Fibroblast of lung (primary cell): ENCODE measurements at regions not wholly inside any gene's neighbourhood (a gene's known extent, or its start where the extent isn't known, plus 50 kb on each side); places are given as distances from the start of the nearest gene placed in this dataset.
"Not testable (repeated sequence)": the region's sequence is repeated elsewhere in the genome, so short reads cannot be mapped to it uniquely, and the experiment has no call there.

Source experiments
- DNase-seq, 2 donors: peaks; one replicate each; pipeline versions ENCODE4 v3.0.0 to v3.0.0-alpha.2; 2010; ENCODE audit warnings: low read depth in 2 of 2
- H2AFZ ChIP-seq: 2 replicates; pipeline ENCODE4 v1.5.1; 2012; ENCODE audit warnings: low read length, control low read depth, inconsistent platforms
- H3K27ac ChIP-seq: 2 replicates; pipeline ENCODE4 v1.5.1; 2011; ENCODE audit warnings: low read length, control low read depth; ENCODE audit not compliant: insufficient read depth
- H3K27me3 ChIP-seq: 2 replicates; pipeline ENCODE4 v1.5.1; 2011; ENCODE audit warnings: mild to moderate bottlenecking, low read length; ENCODE audit not compliant: control insufficient read depth, insufficient read depth
- H3K36me3 ChIP-seq: 2 replicates; pipeline ENCODE4 v1.5.1; 2011; ENCODE audit warnings: low read length; ENCODE audit not compliant: control insufficient read depth, insufficient read depth
- H3K4me1 ChIP-seq: 2 replicates; pipeline ENCODE4 v1.5.1; 2011; ENCODE audit warnings: low read length; ENCODE audit not compliant: control insufficient read depth, insufficient read depth; ENCODE audit errors: extremely low read depth
- H3K4me2 ChIP-seq: 2 replicates; pipeline ENCODE4 v1.5.1; 2011; ENCODE audit warnings: low read length, control low read depth; ENCODE audit not compliant: insufficient read depth; ENCODE audit errors: extremely low read depth
- H3K4me3 ChIP-seq, 4 experiments: fragments of 200-600 bp in 1 of 4; sonication (generic) in 1 of 4; replicated peaks in 1 of 4; 2 replicates each; pipeline ENCODE4 v1.5.1; 2011 to 2016; ENCODE audit warnings: low read length in 4 of 4, low read depth in 3 of 4, mild to moderate bottlenecking in 3 of 4, control low read depth in 2 of 4, inconsistent platforms in 1 of 4, mixed read lengths in 1 of 4; ENCODE audit not compliant: insufficient read depth in 1 of 4; ENCODE audit errors: control extremely low read depth in 1 of 4
- H3K79me2 ChIP-seq: 2 replicates; pipeline ENCODE4 v1.5.1; 2012; ENCODE audit warnings: mild to moderate bottlenecking, low read length, inconsistent platforms; ENCODE audit not compliant: control insufficient read depth, insufficient read depth
- H3K9ac ChIP-seq: 2 replicates; pipeline ENCODE4 v1.5.1; 2011; ENCODE audit warnings: mild to moderate bottlenecking, low read length, control low read depth; ENCODE audit not compliant: insufficient read depth
- H3K9me3 ChIP-seq: 2 replicates; pipeline ENCODE4 v1.5.1; 2012; ENCODE audit warnings: low read depth, low read length; ENCODE audit not compliant: control insufficient read depth, insufficient read depth
- H4K20me1 ChIP-seq: 2 replicates; pipeline ENCODE4 v1.5.1; 2011; ENCODE audit warnings: low read length; ENCODE audit not compliant: control insufficient read depth, insufficient read depth; ENCODE audit errors: extremely low read depth
- EZH2 ChIP-seq: IDR thresholded peaks from 2 replicates; pipeline ENCODE4 v1.5.1; 2012; ENCODE audit warnings: low read length, control low read depth, mild to moderate bottlenecking; ENCODE audit errors: missing control alignments
- TF ChIP-seq, protein P1 (sequence below), 2 donors: IDR thresholded peaks in 1 of 2; conservative IDR thresholded peaks in 1 of 2; 1 replicate in 1 of 2; 2 replicates in 1 of 2; pipeline ENCODE4 v1.5.1; 2011 to 2012; ENCODE audit warnings: low read length in 2 of 2, control low read depth in 1 of 2, inconsistent platforms in 1 of 2, low read depth in 1 of 2, mild to moderate bottlenecking in 1 of 2

GRCh38 chr1:168467452-168467851 lies 76.3 kb downstream of the XCL2 start:
- no peak for TF ChIP-seq EZH2
- TF ChIP-seq, protein P1, sequence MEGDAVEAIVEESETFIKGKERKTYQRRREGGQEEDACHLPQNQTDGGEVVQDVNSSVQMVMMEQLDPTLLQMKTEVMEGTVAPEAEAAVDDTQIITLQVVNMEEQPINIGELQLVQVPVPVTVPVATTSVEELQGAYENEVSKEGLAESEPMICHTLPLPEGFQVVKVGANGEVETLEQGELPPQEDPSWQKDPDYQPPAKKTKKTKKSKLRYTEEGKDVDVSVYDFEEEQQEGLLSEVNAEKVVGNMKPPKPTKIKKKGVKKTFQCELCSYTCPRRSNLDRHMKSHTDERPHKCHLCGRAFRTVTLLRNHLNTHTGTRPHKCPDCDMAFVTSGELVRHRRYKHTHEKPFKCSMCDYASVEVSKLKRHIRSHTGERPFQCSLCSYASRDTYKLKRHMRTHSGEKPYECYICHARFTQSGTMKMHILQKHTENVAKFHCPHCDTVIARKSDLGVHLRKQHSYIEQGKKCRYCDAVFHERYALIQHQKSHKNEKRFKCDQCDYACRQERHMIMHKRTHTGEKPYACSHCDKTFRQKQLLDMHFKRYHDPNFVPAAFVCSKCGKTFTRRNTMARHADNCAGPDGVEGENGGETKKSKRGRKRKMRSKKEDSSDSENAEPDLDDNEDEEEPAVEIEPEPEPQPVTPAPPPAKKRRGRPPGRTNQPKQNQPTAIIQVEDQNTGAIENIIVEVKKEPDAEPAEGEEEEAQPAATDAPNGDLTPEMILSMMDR (conservative IDR thresholded peaks at IDR 0.05 in 1 of 2, IDR thresholded peaks at IDR 0.05 in 1 of 2; ENCODE audit: low read depth in 1 of 2, low read length in 2 of 2): no peak
- Histone ChIP-seq H3K27me3 (no peaks in the 10 kb centered on the region), H3K36me3 (no peaks in the 10 kb centered on the region), H3K79me2 (no peaks in the 10 kb centered on the region), H3K4me2 (no peak overlapping the region), H3K9me3 (no peaks in the 10 kb centered on the region), H3K27ac (no peak overlapping the region), H3K4me3 (no peak overlapping the region), H3K9ac (no peak overlapping the region), H3K4me1 (peaks cover 7% of the 10 kb centered on the region), H2AFZ (no peak overlapping the region), H4K20me1 (no peaks in the 10 kb centered on the region)
- DNase-seq: peak in 1 of 2 donors; percentile 48

- Histone ChIP-seq H3K36me3 (no peaks in the 10 kb centered on the region), H3K9me3 (no peaks in the 10 kb centered on the region), H3K9ac (no peak overlapping the region), H3K27me3 (no peaks in the 10 kb centered on the region), H3K79me2 (no peaks in the 10 kb centered on the region), H3K4me3 (no peak overlapping the region), H2AFZ (no peak overlapping the region), H3K27ac (no peak overlapping the region), H3K4me1 (peaks cover 7% of the 10 kb centered on the region), H3K4me2 (no peak overlapping the region), H4K20me1 (no peaks in the 10 kb centered on the region)
- TF ChIP-seq, protein P1 (conservative IDR thresholded peaks at IDR 0.05 in 1 of 2, IDR thresholded peaks at IDR 0.05 in 1 of 2; ENCODE audit: low read depth in 1 of 2, low read length in 2 of 2): no peak
- no peak for TF ChIP-seq EZH2
- no peak for DNase-seq
Measured at GRCh38 chr1:168466714-168467131, 77.1 kb downstream of the XCL2 start.

- H2AFZ ChIP-seq: peak overlapping the region; percentile 52
- H4K20me1 ChIP-seq: no peaks in the 10 kb centered on the region
- H3K9me3 ChIP-seq: no peaks in the 10 kb centered on the region
- no peak overlapping the region for H3K9ac ChIP-seq
- H3K27ac ChIP-seq: no peak overlapping the region
- H3K4me1 ChIP-seq: peaks cover 7% of the 10 kb centered on the region
- no peak overlapping the region for H3K4me2 ChIP-seq
- H3K27me3 ChIP-seq: no peaks in the 10 kb centered on the region
- DNase-seq: peak; percentile 36 to 89
- H3K36me3 ChIP-seq: no peaks in the 10 kb centered on the region
- no peak for TF ChIP-seq EZH2
- TF ChIP-seq, protein P1 (conservative IDR thresholded peaks at IDR 0.05 in 1 of 2, IDR thresholded peaks at IDR 0.05 in 1 of 2; ENCODE audit: low read depth in 1 of 2, low read length in 2 of 2): no peak
- no peak overlapping the region for H3K4me3 ChIP-seq
- H3K79me2 ChIP-seq: no peaks in the 10 kb centered on the region
Measured at GRCh38 chr1:168466092-168466713, 77.6 kb downstream of the XCL2 start.

DNA sequence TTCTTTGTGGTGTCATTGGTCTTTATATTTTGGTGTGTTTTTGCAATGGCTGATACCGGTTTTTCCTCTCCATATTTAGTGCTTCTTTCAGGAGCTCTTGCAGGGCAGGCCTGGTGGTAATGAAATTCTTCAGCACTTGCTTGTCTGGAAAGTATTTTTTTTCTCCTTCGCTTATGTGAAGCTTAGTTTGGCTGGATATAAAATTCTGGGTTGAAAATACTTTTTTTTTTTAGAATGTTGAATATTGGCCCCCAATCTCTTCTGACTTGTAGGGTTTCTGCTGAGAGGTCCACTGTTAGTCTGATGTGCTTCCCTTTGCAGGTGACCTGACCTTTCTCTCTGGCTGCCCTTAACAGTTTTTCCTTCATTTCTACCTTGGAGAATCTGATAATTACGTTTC lies 82.7 kb downstream of the XCL2 start:
- not testable (repeated sequence) for H3K79me2 ChIP-seq, H3K36me3 ChIP-seq, H2AFZ ChIP-seq, H3K9ac ChIP-seq, H3K4me1 ChIP-seq, H3K4me3 ChIP-seq, H3K27ac ChIP-seq, DNase-seq, H3K27me3 ChIP-seq, H3K4me2 ChIP-seq, H4K20me1 ChIP-seq, H3K9me3 ChIP-seq

- H3K4me1 ChIP-seq, H3K36me3 ChIP-seq, H3K79me2 ChIP-seq, H3K9me3 ChIP-seq, H4K20me1 ChIP-seq, H3K4me2 ChIP-seq, H3K27ac ChIP-seq, H3K4me3 ChIP-seq, H3K27me3 ChIP-seq, H2AFZ ChIP-seq, H3K9ac ChIP-seq: not testable (repeated sequence)
- peak in 1 of 2 donors; percentile 77 for DNase-seq
Measured at GRCh38 chr1:168457296-168457695, 86.5 kb downstream of the XCL2 start.
